A549 (cell line): ENCODE measurements at regions not wholly inside any gene's neighbourhood (a gene's known extent, or its start where the extent isn't known, plus 50 kb on each side); places are given as distances from the start of the nearest gene placed in this dataset.
A peak's percentile ranks its signal among the peaks of the same experiment; 100 is the strongest.

Source experiments
- ATAC-seq, 2 experiments: fragments of 200-7000 bp in 1 of 2; fragments of >200 bp in 1 of 2; cut with Nextera tagmentation in 1 of 2; cut with Tn5 transposase in 1 of 2; 3 replicates each; pipeline versions ENCODE4 v1.8.0 to v1.9.1; 2018 to 2020; ENCODE audit warnings: mild to moderate bottlenecking in 1 of 2, moderate library complexity in 1 of 2
- CTCF ChIA-PET: fragments of 300-600 bp; sonication (Branson Sonifier 250); formaldehyde crosslinking; extraction: SDS; loops from one replicate; lab custom pipeline; 2021; ENCODE audit warnings: antibody characterized with exemption, inconsistent platforms; lab: Yijun Ruan, JAX
- POLR2A ChIA-PET: fragments of 350-600 bp; formaldehyde crosslinking; extraction: SDS; loops from one replicate; lab custom pipeline; 2021; ENCODE audit warnings: antibody characterized with exemption, inconsistent platforms; lab: Yijun Ruan, JAX
- DNase-seq, 2 experiments: peaks; one replicate each; pipeline versions ENCODE4 v3.0.0 to v3.0.0-alpha.2; 2011 to 2016; ENCODE audit warnings: low read depth in 1 of 2, low spot score in 1 of 2
- FAIRE-seq: peaks from 2 replicates; lab custom pipeline; 2011; peaks lifted over from hg19 to GRCh38; lab: Jason Lieb, UNC
- H3K27ac ChIP-seq, 2 experiments: fragments of >200 bp; sonication (Bioruptor Twin); formaldehyde crosslinking; 3 replicates each; pipeline ENCODE4 v1.5.1; 2016 to 2017
- H3K4me1 ChIP-seq: fragments of >200 bp; sonication (Bioruptor Twin); formaldehyde crosslinking; 3 replicates; pipeline ENCODE4 v1.6.1; 2016
- H3K4me2 ChIP-seq: fragments of >200 bp; sonication (Bioruptor Twin); formaldehyde crosslinking; 3 replicates; pipeline ENCODE4 v1.6.1; 2016
- H3K4me3 ChIP-seq: fragments of >200 bp; sonication (Bioruptor Twin); formaldehyde crosslinking; 3 replicates; pipeline ENCODE4 v1.5.1; 2016
- H3K9me3 ChIP-seq: fragments of >200 bp; sonication (Bioruptor Twin); formaldehyde crosslinking; 3 replicates; pipeline ENCODE4 v1.6.1; 2016
- BCL3 ChIP-seq: fragments of >200 bp; sonication (Bioruptor Twin); formaldehyde crosslinking; IDR thresholded peaks from 3 replicates; pipeline ENCODE4 v1.6.1; 2016
- CBX2 ChIP-seq: fragments of 200-600 bp; sonication (generic); IDR thresholded peaks from 2 replicates; pipeline ENCODE4 v1.6.1; 2016; ENCODE audit warnings: low read depth, mild to moderate bottlenecking, borderline replicate concordance
- CEBPB ChIP-seq, 2 experiments: fragments of >200 bp in 1 of 2; sonication (Bioruptor Twin) in 1 of 2; formaldehyde crosslinking in 1 of 2; IDR thresholded peaks; 2 replicates each; pipeline ENCODE4 v1.6.1; 2012 to 2016
- CHD2 ChIP-seq: fragments of 150-350 bp; IDR thresholded peaks from 2 replicates; pipeline ENCODE4 v1.6.1; 2014; ENCODE audit warnings: low read length; ENCODE audit not compliant: partially characterized antibody
- CHD4 ChIP-seq: fragments of 200-600 bp; sonication (generic); IDR thresholded peaks from 2 replicates; pipeline ENCODE4 v1.6.1; 2016; ENCODE audit warnings: antibody characterized with exemption, mild to moderate bottlenecking, borderline replicate concordance
- CTCF ChIP-seq: fragments of >200 bp; sonication (Bioruptor Twin); formaldehyde crosslinking; IDR thresholded peaks from 3 replicates; pipeline ENCODE4 v1.5.1; 2016
- ELK1 ChIP-seq: fragments of 150-350 bp; IDR thresholded peaks from 2 replicates; pipeline ENCODE4 v1.6.1; 2014; ENCODE audit warnings: low read depth, mild to moderate bottlenecking, low read length
- EP300 ChIP-seq, 2 experiments: fragments of >200 bp; sonication (Bioruptor Twin); formaldehyde crosslinking; IDR thresholded peaks; 2 replicates in 1 of 2; 3 replicates in 1 of 2; pipeline ENCODE4 v1.6.1; 2016 to 2017
- ESRRA ChIP-seq: fragments of 150-350 bp; IDR thresholded peaks from 2 replicates; pipeline ENCODE4 v1.6.1; 2014; ENCODE audit warnings: mild to moderate bottlenecking, low read length, borderline replicate concordance
- FOSB ChIP-seq: fragments of 250-450 bp; sonication (Bioruptor Pico); IDR thresholded peaks from 2 replicates; pipeline ENCODE4 v1.5.0; 2020; ENCODE audit warnings: mild to moderate bottlenecking, moderate library complexity
- FOXS1 ChIP-seq: fragments of 250-450 bp; sonication (Bioruptor Pico); IDR thresholded peaks from 2 replicates; pipeline ENCODE4 v1.5.0; 2020; ENCODE audit warnings: mild to moderate bottlenecking, moderate library complexity
- HMGXB4 ChIP-seq: fragments of 250-450 bp; sonication (Bioruptor Pico); IDR thresholded peaks from 2 replicates; pipeline ENCODE4 v1.5.0; 2021; ENCODE audit warnings: mild to moderate bottlenecking, moderate library complexity, borderline replicate concordance
- HOXA7 ChIP-seq: fragments of 250-450 bp; sonication (Bioruptor Pico); IDR thresholded peaks from 2 replicates; pipeline ENCODE4 v1.5.0; 2020; ENCODE audit warnings: mild to moderate bottlenecking, moderate library complexity
- JUNB ChIP-seq: fragments of >200 bp; sonication (Bioruptor Twin); formaldehyde crosslinking; IDR thresholded peaks from 2 replicates; pipeline ENCODE4 v1.6.1; 2016
- KDM5A ChIP-seq: fragments of 200-600 bp; sonication (generic); IDR thresholded peaks from 2 replicates; pipeline ENCODE4 v1.6.1; 2016; ENCODE audit warnings: antibody characterized with exemption, mild to moderate bottlenecking
- MAX ChIP-seq: IDR thresholded peaks from 2 replicates; pipeline ENCODE4 v1.6.1; 2012
- MYC ChIP-seq: IDR thresholded peaks from 2 replicates; pipeline ENCODE4 v1.6.1; 2012; ENCODE audit warnings: mild to moderate bottlenecking, inconsistent platforms, low read length, improper control_type of control experiment, borderline replicate concordance
- NFE2L2 ChIP-seq: fragments of 150-350 bp; conservative IDR thresholded peaks from 2 replicates; pipeline ENCODE4 v1.6.1; 2014; ENCODE audit warnings: low read length
- NPAS2 ChIP-seq: fragments of 250-450 bp; sonication (Bioruptor Pico); IDR thresholded peaks from 2 replicates; pipeline ENCODE4 v1.8.0; 2022; ENCODE audit warnings: mild to moderate bottlenecking, moderate library complexity, borderline replicate concordance
- POLR2A ChIP-seq: IDR thresholded peaks from 2 replicates; pipeline ENCODE4 v1.6.1; 2012; ENCODE audit warnings: mild to moderate bottlenecking, low read length
- RAD21 ChIP-seq, 2 experiments: fragments of >200 bp in 1 of 2; sonication (Bioruptor Twin) in 1 of 2; formaldehyde crosslinking in 1 of 2; IDR thresholded peaks in 1 of 2; conservative IDR thresholded peaks in 1 of 2; 2 replicates in 1 of 2; 3 replicates in 1 of 2; pipeline ENCODE4 v1.6.1; 2012 to 2018; ENCODE audit warnings: inconsistent platforms in 1 of 2
- RCOR1 ChIP-seq: fragments of 150-350 bp; IDR thresholded peaks from 2 replicates; pipeline ENCODE4 v1.6.1; 2014; ENCODE audit warnings: antibody characterized with exemption, low read length, low read depth
- RFX5 ChIP-seq: fragments of 450-650 bp; IDR thresholded peaks from 2 replicates; pipeline ENCODE4 v1.7.1; 2014; ENCODE audit warnings: antibody characterized with exemption, mild to moderate bottlenecking, moderate library complexity
- SMC3 ChIP-seq: fragments of >200 bp; sonication (Bioruptor Twin); formaldehyde crosslinking; IDR thresholded peaks from 3 replicates; pipeline ENCODE4 v1.6.1; 2018; ENCODE audit warnings: inconsistent platforms
- USF2 ChIP-seq: fragments of 450-650 bp; IDR thresholded peaks from 2 replicates; pipeline ENCODE4 v1.6.1; 2014; ENCODE audit warnings: antibody characterized with exemption
- ZFP36 ChIP-seq: fragments of 450-650 bp; IDR thresholded peaks from 2 replicates; pipeline ENCODE4 v1.6.1; 2014; ENCODE audit warnings: borderline replicate concordance; ENCODE audit not compliant: partially characterized antibody
- WGBS: methylation state at CpG from one replicate; pipeline ENCODE4 v1.1.6; 2017; ENCODE audit errors: missing lambda C conversion rate; 5-methylcytosine and 5-hydroxymethylcytosine counted together

GRCh38 chr5:159450417-159450816, 120.1 kb upstream of the IL12B start:
- peak; percentile 11 to 14; a peak in 3 of 6 replicates for ATAC-seq

GRCh38 chr5:159451197-159452052, 121.1 kb upstream of the IL12B start:
- H3K9me3 ChIP-seq, result no peaks in the 10 kb centered on the region
- peak overlapping the region; percentile 57 to 78 for H3K27ac ChIP-seq
- 49% methylated on average over 13 of the region's 13 CpGs for WGBS
- H3K4me2 ChIP-seq, result peak overlapping the region; percentile 61
- peaks cover 47% of the 10 kb centered on the region for H3K4me1 ChIP-seq
- ChIA-PET POLR2A (interaction anchor here (0.6 to 1.1 kb wide), 2 partner anchors 461 to 465 kb away, joined by 3 to 4 read pairs; partner anchors contain the start of gene ADRA1B), CTCF (interaction anchor here (0.6 to 13.1 kb wide), 12 partner anchors 8 to 540 kb away, joined by 3 to 220 read pairs (median 4); partner anchors contain the start of gene ADRA1B)
- no peak overlapping the region for H3K4me3 ChIP-seq
- FAIRE-seq (peak; percentile 88), ATAC-seq (peak; percentile 78 to 87), DNase-seq (peak; percentile 73 to 75)
- TF ChIP-seq RFX5 (no peak), FOSB (CRISPR knock-in tag) (no peak), HMGXB4 (CRISPR knock-in tag) (no peak), JUNB (peak; percentile 83), NFE2L2 (no peak), KDM5A (no peak), POLR2A (no peak), ZFP36 (no peak), ESRRA (no peak), CEBPB (IDR thresholded peaks at IDR 0.05) (0 out of 4 replicates have a peak, but pooled peaks of 1 of the 2 experiments have one; percentile 46), HOXA7 (CRISPR knock-in tag) (no peak), USF2 (no peak), CBX2 (no peak), RCOR1 (no peak), ELK1 (no peak), CHD4 (no peak), NPAS2 (CRISPR knock-in tag) (no peak)

More at GRCh38 chr5:159450417-159450816, 120.1 kb upstream of the IL12B start:
- Histone ChIP-seq H3K4me3 (no peak overlapping the region), H3K4me1 (peaks cover 48% of the 10 kb centered on the region), H3K27ac (peak overlapping the region; percentile 57 to 78), H3K9me3 (no peaks in the 10 kb centered on the region), H3K4me2 (peak overlapping the region; percentile 61)
- DNase-seq (no peak), FAIRE-seq (no peak)
- POLR2A ChIA-PET, result interaction anchor here (0.6 kb wide), 1 partner anchor 466 kb away, joined by 4 read pairs; the partner anchor contains the start of gene ADRA1B
- WGBS, result 78% methylated on average over 4 of the region's 4 CpGs
- CTCF ChIA-PET, result interaction anchor here (0.6 to 13.1 kb wide), 7 partner anchors 7 to 536 kb away, joined by 3 to 220 read pairs (median 13); partner anchors contain the start of gene ADRA1B
- no peak for TF ChIP-seq CTCF
- no peak for TF ChIP-seq MAX
- no peak for TF ChIP-seq CHD2
- TF ChIP-seq CEBPB (IDR thresholded peaks at IDR 0.05), result no peak
- no peak for TF ChIP-seq EP300 (IDR thresholded peaks at IDR 0.05)
- no peak for TF ChIP-seq KDM5A
- no peak for TF ChIP-seq SMC3
- TF ChIP-seq RAD21 (conservative IDR thresholded peaks at IDR 0.05 in 1 of 2, IDR thresholded peaks at IDR 0.05 in 1 of 2), result no peak
- TF ChIP-seq FOXS1, result no peak
- TF ChIP-seq BCL3, result no peak
- TF ChIP-seq MYC, result no peak
